HG02798 (cell line): ENCODE measurements at regions not wholly inside any gene's neighbourhood (a gene's known extent, or its start where the extent isn't known, plus 50 kb on each side); places are given as distances from the start of the nearest gene placed in this dataset.

Experiments used
- ATAC-seq: cut with Tn5 transposase; IDR thresholded peaks from one replicate; pipeline ENCODE4 v1.9.1; 2021; ENCODE audit warnings: mild to moderate bottlenecking; ENCODE audit not compliant: unreplicated experiment, poor library complexity

DNA sequence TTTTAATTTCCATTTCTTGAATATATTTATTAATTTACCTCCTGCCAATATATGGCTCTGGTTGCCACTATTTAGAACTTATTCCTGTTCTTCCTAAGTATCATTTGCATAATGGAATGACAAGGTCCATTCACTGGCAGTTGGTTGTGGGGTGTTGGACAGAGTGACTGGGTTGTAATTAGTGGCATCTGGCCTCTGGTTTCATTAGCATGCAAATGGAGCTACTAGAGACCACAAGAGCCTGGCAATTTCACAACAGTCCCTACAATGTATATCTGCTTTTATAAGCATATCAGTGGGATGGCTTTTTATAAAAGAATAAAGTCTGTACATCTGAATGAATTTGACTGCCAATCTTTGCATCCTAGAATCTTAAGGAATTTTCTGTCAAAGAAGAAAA lies 1030.9 kb upstream of the CDH8 start:
- no peak for ATAC-seq

DNA sequence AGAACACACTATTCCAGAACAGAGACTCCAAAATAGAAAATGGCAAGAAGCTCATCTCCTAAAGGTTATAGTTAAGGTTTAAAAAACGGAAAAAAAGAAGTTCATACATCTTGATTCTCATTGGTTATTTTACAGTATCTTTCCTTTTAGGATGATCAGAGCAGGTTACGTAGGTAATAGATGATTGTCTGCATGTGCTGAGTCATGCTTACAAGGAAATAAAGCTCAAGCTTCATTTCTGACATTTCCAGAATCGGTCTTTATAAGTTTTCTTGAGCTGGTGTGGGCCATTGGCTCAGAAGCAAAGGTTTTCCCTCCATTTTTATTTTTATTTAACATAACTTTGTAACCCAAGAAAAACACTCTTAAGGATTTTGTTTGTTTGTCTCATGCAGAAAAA lies 1030.3 kb upstream of the CDH8 start:
- ATAC-seq, result no peak

DNA sequence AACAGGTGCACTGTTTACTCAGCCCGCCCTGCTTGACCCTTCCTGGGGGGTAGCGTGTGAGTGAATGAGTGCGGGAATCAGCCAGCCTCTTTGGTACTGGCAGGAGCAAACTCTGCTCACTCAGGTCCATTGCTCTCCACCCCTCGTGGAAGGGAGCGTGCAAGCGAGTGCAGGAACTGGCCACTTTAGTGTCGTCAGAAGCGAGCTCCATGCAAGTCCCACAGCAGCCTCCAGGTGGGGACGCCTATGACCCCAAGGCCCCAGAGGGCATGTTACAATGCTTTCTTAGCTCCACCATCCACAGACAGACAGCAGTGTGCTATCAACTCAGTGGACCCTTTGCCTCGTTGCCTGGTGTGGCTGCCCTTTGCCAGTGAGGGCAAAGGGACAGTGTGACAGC lies 1025.1 kb upstream of the CDH8 start:
- no peak for ATAC-seq

DNA sequence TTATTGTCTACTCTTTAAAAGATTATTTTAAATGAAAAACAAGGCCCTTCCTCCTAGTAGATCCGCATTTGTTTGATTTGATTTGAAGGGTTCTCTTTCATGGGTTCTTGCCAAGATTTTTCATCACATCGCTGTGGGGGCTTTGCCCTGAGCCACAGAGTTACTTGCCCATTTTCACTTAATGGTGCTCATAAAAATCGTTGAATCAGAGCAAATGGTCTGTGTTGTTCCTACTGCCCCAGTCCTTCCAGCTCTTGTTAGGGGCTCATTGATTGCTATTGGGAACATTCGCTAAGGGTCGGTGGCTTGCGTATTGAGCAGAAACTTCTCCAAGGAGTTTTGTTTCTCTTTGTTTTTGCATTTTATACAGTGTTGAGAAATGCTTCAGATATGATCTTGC lies 1023.4 kb upstream of the CDH8 start:
- ATAC-seq, result no peak

DNA sequence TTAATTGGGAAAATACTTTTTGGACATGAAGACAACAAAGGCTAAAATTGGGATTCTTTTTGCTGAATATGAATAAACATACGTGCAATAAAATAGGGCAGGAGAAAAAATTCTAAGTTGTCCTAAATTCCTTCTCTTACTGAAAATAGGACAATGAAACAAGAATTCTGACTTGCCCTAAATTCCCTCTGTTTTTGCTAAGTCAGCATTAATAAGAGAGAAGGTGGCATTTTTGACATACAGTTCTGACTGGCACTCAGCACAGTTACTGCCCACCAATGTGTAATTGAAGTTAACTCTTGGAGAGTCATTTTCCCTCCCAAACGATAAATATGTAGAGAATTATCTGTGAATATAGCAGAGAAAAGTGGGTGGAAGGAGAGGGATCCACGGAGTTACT lies 1021.1 kb upstream of the CDH8 start:
- no peak for ATAC-seq

DNA sequence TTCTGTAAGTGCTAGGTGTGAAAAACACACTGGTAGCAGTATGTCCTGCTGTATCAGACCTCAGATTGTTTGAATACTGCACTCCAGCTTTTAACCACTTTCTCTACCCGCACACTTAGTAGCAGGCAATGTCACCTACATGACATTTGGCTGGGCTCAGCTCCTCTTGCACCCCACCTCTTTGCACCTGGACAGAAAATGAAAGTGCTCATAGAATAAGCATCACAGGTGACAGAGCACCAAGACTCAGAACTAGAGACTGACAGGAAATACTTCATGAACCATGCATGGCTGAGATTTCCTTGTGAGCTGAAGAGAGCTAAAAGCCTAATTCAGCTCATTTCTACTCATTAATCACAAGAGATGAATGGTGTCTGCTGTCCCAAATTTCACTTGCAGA lies 1014.2 kb upstream of the CDH8 start:
- no peak for ATAC-seq

DNA sequence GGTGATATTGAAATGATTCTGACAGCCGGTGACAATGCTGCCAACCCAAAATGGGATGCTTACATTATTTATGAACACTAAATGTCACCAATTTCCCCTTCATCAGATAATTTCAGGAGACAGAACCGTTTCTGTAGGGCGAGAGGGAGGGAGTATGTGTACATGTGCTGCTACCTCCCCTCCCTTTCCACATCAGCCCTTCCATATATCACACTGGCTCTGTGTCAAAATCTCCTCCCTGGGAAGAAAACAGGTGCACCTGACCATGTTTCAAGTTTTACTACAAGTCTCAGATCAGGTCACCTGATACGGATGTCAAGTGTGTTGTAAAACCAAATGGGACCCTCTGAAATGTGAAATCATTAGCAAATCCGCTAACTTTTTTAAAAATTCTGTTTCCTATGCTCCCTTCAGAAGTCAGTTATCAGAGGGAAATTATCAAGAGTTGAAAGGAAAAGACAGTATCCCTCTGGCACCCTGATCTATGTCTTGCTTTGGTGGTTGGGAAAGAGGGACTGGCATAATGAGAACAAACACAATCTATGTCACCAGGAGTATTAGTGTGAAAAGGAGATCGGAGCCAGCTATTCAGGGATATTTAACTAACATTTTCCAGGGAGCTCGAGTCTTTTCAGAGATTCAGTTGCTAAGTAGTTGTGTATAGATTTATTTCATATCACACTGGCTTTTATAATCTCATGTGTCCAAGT lies 1002.3 kb upstream of the CDH8 start:
- no peak for ATAC-seq

DNA sequence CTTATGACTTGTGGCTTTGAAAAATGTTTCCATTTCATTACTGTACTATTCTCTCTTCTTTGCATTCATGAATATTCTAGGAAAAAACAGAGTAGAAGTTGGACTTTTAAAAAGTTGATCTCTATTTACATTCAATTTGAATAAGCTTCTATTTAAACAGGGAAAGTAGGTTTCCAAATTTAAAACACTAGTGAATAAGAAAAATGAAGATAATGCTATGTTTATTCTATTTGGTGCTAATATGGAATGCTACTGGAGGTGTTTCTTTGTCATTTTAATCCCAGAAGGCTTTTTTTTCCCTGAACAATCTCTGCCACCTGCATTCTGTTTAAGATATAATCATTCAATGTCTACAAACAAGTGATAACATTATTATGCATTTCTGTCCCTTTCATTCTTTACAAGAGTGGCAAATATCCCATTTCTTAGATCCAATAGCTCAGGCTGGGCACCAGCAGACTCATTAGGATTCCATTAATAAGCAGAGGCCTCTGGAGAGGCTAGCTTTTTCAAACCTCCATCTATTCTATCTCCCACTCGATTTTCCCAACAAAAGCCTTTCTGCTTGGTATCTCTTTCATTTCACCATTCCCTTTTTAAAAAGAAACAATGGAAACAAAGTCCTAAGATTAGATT lies 1001.6 kb upstream of the CDH8 start:
- ATAC-seq, result no peak

DNA sequence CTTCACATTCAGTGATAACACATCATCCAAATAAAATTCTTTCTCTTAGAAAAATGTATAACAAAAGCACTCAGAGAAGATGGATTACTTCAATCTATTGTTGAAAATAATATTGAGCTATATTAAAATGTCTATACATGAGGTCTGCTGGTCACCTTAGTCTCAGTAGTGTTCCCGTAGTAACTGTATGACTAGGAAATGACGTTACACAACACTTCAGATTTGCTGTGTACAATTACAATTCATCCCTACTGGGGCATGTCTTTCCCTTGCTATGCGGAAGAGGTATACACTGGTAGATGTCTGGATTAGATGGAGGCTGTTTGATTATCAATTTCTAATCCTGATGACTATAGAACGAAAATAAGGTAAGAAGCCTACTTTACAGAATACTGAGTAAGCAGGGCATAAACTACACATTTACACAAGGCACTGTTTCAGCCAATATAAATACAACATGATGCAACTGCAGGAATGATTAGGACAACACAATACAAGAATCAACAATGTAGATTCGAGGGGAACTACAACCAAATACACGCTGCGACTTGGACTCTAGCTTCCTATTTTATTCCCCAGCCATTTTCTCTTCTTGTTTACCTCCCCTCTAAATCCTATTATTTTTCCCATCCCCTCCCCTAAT lies 982.5 kb upstream of the CDH8 start:
- no peak for ATAC-seq

DNA sequence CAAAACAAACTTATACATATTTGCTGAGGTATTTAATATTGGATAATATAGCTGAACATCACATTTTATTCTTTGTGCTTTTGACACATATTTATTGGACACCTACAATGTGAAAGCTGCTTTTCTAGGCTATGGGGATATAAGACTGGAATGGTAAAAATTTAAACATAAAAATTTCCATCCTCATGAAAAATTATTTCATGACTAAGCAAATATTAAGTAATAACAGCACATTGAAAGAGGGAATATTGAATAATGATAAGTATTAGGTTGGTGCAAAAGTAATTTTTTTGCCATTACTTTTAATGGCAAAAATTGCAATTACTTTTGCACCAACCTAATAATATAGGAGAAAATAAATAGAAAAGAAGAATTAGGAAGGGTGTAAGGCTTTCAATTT lies 972.5 kb upstream of the CDH8 start:
- no peak for ATAC-seq

DNA sequence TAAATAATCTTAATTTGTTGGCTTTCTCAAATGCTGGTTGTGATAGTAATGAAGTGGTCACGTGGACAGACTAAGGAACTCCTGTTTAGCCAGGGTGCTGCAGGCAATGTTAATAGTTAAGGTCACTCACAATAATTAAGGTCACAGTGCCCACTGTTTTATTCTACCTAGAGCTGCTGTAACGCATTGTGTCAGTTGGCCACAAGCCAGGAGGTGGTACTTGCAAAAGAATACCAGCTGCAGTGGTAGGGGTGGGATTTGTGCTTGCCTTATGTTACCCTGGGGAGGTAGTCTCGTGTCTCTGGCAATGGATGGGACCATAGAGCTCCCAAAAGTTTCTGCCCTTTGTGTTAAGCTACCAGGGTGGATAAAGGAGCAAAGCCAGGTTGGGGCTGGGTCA lies 969.1 kb upstream of the CDH8 start:
- ATAC-seq, result no peak

DNA sequence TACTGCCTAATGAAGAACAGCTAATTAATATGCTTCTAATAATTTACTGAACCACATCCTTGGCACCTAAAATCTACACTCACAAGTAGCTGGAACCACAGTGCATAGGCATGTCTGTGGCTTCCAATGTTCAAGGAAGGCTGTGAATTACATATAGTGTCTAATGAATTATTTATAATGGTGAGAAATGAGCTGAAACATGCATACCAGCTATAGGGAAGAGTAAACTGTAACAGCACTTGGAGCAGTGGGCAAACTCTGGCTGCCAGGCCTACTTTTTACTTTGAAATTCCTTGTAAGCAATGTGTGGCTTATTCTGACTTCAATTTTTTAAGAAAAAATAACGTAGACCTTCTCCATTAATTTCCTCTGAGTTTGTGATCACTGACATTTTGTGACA lies 953.2 kb upstream of the CDH8 start:
- ATAC-seq, result no peak

DNA sequence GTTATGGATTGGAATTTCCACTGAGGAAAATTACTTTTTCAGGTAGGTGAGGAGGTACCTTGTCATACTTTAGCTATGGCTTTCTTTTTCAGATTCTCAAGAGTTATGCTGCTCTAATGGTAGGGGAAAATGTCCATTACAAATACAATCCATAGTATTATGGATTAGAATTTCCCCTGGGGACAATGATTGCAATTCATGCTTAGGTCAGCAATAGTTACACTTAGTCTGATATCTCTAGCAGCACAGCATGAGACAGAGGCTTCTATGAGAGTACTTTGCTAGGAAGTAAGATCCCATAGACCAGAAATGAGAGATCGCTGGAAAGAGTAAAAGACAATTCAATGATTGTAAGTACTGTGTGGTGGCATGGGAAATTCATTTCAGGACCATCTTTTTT lies 949.5 kb upstream of the CDH8 start:
- ATAC-seq, result no peak

DNA sequence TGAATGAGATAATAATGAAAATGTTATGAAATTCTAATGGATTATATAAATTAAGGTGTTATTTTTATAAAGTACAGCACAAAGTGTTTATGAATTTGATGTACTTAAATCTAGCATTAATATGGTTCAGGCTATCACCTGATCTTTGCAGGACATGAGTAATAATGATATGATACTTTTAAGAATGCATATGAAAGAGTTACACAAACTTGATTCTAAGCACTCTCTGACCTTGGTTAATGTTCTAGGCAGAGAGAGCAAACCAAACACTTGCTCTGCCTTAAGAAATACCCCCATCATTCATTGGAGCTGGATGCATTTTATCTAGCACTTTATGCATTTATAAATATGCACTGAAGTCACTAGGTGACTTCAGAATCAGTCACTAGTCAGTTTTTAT lies 942.2 kb upstream of the CDH8 start:
- ATAC-seq, result no peak

DNA sequence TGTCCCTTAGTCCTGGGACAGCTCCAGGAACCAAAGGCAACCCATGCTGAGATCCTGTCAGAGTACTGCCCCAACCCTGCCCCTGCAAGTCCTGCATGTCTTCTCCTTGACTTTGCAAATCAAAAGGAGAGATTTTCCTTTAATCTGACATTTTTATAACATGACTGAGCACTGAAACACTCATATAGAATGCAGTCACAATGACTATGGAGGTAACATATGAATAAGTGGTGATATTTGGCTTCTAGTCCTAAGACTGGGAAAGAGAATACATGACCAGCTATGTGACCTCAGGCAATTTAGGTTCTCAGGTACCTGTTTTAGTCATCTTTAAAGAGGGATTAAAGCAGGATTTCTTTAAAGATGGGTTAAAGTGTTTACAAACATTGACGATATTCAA lies 941.6 kb upstream of the CDH8 start:
- ATAC-seq, result no peak

DNA sequence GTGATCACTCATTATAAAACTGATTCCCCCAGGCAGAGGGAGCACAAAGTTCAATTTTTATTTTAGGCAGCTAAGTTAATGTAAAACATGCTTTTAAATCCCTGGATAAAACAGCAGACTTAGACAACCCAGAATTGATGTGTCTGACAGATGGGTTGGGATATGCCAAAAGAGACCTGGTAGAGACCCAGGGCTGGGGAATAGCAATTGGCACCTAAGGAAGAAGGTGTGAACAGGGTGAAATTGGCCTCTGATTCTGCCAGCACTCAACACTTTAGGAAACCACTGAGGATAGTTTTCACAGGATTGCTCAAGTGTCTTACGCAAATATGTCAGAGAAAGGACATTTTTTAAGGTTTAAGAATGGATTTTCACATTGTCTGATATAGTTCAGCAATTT lies 938.2 kb upstream of the CDH8 start:
- no peak for ATAC-seq

DNA sequence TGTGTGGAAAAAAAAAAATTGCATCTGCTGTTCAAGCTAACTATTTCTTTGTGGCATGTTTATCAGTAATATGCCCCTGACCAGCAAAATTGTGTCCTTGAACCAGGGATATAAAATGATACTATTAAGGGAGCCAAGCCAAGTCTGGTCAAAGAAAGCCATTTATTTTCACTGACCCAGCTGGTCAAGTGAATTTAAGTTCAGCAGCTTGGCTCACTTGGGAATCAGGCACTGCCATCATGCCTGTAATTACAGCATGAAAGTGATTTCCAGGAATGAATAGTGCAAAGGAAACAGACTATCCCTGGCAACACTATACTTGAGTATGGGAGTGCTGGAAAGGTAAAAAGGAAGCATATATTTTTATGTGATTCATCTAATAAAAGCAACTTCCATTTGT lies 934.6 kb upstream of the CDH8 start:
- ATAC-seq, result no peak

DNA sequence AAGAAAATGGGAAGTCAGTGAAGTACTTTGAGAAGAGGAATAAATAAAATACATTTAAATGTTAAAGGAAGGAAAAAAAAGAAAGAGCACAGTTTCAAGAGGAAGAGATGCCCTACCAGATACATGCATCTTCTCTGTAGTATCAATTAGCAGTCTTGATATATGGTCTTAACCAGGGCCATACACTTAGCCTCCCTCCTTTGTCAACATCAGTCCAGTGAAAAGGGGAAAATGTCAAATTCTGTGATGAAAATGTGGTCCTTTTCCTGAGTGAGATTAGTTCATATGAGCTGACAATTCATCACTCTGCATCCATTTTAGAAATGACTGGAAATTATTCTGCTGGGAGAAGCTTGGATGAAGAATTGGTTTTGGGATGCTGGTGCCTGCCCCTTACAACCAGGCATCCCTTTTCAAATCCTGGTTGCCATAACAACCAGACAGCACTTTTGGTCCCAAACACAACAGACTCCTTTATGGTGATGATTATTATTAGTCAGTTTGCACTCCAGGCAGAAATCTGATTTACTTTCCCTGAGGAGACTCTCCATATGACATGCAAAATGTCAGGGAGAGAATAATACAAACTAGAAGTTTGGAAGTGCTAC lies 933.6 kb upstream of the CDH8 start:
- no peak for ATAC-seq

DNA sequence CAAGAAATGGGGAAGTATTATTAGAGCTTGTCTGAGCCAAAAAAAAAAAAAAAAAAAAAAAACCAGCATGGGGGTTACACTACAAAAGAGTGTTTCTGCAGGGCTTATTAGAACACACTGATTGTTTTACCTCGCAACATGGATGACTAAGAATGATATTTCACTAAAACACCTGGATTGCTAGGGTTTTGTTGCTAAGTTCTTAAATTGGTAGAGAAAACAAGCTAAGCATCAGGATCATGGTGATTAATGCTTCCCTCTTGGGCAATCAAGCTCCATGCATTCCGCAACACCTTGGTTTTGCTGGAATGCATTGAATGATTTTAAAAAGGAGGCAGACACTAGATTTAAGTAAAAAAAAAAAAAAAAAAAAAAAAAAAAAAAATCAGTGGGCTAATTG lies 931.4 kb upstream of the CDH8 start:
- no peak for ATAC-seq

DNA sequence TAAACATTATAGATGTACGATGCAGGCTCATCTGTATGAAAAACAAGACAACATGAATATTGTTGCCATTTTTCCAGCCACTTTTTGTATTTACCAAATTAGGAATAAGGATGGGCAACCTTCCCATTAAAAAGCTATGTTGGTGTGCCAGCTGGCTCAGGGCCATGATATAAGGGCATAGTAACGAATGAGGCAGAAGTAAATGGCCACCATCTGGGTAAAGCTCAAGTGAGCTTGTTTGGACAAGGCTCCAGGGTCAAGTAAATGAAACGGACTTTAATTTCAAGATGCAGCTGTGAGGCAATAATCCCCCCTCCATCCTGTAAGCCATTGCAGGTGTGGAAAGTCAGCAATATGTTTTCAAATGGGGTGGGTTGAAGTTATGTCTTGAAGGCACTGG lies 930.9 kb upstream of the CDH8 start:
- no peak for ATAC-seq

DNA sequence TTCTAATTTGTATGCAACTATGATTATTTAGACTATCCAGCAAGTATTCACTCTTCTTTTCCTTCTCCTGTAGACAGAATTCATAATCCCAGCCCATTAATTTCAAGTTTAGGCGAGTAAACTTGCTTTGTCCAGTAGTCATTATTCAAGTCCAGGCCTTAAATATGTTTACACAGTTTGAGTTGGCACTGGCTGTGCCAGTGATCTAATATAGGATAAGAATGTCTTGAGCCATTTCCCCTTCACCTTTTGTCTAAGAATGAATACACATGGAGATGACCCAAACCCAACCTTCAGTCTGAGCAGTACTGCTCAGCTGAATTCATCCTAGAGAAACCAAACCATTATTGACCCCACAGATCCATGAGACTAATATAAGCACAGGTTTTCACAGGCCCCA lies 930.4 kb upstream of the CDH8 start:
- ATAC-seq, result no peak

DNA sequence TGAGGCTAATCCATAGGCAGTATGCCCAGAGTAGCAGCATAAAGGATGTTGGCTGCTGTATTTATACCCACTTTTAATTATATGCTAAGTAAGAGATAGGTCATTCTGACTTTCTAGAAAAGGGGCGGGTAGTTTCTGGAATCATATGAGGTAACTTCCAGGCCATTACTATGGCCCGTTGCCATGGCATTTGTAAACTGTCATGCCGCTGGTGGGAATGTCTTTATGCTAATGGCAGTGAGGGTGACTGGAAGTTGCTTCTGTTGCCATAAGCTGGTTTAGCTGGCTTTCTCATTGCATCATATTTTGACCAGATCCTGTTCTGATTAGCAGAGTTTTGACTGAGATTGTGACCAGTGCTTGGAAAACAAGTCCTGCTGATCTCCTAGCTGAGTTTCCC lies 929.6 kb upstream of the CDH8 start:
- no peak for ATAC-seq
